GM13977 (cell line): ENCODE measurements at regions not wholly inside any gene's neighbourhood (a gene's known extent, or its start where the extent isn't known, plus 50 kb on each side); places are given as distances from the start of the nearest gene placed in this dataset.

Source experiments
- DNase-seq: peaks from one replicate; pipeline ENCODE4 v3.0.0; 2012; ENCODE audit warnings: low spot score
- in situ Hi-C: fragments of 300-500 bp; cut with MboI; formaldehyde crosslinking; loops from one replicate; pipeline ENCODE4 v1.12.0; 2022; ENCODE audit warnings: low sequenced_read_pairs, low pct_unique_long_range_greater_than_20kb, mixed read lengths, inconsistent platforms; ENCODE audit not compliant: unreplicated experiment
- TF ChIP-seq, protein P1 (sequence below): IDR thresholded peaks from 2 replicates; pipeline ENCODE4 v1.5.1; 2012; ENCODE audit warnings: mild to moderate bottlenecking, control low read depth; ENCODE audit not compliant: insufficient read depth; ENCODE audit errors: extremely low read depth, missing control alignments

DNA sequence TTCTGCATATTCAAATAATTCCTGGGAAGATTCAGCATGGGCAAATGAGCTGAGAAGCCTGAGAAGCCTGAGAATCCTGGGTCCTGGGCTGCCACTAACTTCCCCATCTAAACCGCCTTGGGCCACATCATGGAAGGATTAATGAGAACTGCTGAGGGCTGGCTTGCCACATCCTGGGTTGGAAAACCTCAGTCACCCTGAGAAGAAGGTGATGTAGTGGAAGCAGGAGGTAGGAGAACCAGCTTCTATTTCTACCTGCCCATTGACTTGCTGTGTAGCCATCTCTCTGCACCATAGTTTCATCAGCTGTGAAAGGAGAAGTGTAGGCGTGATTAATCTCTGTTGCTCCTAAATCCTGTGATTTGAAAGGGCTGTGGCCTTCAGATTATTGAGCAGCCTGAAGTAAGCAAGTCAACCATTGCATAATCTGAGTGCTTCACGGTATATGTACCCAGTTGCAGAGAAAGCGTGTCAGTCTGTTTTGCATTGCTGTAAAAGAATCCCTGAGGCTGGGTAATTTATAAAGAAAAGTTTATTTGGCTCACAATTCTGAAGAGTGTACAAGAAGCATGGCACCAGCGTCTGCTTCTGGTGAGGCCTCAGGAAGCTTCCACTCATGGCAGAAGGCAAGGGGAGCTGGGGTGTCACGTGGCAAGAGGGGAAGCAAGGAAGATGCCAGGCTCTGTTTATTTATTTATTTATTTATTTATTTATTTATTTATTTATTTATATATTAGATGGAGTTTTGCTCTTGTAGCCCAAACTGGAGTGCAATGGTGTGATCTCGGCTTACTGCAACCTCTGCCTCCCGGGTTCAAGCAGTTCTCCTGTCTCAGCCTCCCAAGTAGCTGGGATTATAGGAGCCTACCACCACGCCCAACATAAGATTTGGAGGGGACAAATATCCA, 140.9 kb upstream of the ATP6AP2 start:
- in situ Hi-C loops: no loop called here
- no peak for DNase-seq

GRCh38 chrX:40437348-40437747, 143.4 kb upstream of the ATP6AP2 start:
- DNase-seq: no peak
- TF ChIP-seq, protein P1, sequence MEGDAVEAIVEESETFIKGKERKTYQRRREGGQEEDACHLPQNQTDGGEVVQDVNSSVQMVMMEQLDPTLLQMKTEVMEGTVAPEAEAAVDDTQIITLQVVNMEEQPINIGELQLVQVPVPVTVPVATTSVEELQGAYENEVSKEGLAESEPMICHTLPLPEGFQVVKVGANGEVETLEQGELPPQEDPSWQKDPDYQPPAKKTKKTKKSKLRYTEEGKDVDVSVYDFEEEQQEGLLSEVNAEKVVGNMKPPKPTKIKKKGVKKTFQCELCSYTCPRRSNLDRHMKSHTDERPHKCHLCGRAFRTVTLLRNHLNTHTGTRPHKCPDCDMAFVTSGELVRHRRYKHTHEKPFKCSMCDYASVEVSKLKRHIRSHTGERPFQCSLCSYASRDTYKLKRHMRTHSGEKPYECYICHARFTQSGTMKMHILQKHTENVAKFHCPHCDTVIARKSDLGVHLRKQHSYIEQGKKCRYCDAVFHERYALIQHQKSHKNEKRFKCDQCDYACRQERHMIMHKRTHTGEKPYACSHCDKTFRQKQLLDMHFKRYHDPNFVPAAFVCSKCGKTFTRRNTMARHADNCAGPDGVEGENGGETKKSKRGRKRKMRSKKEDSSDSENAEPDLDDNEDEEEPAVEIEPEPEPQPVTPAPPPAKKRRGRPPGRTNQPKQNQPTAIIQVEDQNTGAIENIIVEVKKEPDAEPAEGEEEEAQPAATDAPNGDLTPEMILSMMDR: no peak
- in situ Hi-C loops: no loop called here

More for the DNA sequence above, 140.9 kb upstream of the ATP6AP2 start:
- TF ChIP-seq, protein P1: no peak

- in situ Hi-C loops: no loop called here
- TF ChIP-seq, protein P1: no peak
- DNase-seq: no peak
Observed at GRCh38 chrX:40434947-40435346, 145.8 kb upstream of the ATP6AP2 start.

DNA sequence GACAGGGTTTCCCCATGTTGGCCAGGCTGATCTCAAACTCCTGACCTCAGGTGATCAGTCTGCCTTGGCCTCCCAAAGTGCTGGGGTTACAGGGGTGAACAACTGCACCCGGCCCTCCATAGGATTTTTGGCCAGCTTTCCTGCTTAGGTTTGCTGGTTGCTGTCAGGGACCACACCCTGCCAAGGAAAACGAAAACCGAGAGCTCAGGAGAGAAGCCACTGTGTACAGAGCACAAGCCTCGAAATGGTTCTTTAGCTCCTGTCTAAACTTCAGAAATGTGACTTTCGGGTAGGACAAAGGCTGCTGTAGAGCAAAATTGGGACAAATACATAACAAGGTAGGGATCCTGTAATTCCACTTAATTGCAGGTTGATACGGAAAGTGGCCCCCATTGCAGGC, 146.3 kb upstream of the ATP6AP2 start:
- in situ Hi-C loops: no loop called here
- TF ChIP-seq, protein P1: no peak
- no peak for DNase-seq

DNA sequence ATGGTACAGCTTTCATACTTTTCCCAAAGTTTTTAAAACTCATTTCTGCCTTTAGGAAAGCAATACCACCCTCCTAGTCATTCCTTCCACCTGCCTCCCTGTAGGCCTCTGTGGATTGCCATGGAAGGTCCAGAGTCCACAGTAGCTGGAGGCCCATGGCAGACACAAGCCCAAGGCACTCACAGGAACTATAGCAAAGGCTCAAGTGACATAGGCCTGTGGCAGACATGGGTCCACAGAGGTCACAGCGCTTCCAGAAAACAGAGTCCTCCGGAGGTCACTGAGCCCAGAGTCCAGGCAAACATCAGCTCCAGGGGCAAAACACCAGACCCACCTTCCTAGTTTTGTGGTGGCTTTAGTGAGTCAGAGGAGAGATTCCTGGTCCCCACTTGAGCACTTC, 147.6 kb upstream of the ATP6AP2 start:
- TF ChIP-seq, protein P1: no peak
- in situ Hi-C loops: no loop called here
- DNase-seq: no peak

DNA sequence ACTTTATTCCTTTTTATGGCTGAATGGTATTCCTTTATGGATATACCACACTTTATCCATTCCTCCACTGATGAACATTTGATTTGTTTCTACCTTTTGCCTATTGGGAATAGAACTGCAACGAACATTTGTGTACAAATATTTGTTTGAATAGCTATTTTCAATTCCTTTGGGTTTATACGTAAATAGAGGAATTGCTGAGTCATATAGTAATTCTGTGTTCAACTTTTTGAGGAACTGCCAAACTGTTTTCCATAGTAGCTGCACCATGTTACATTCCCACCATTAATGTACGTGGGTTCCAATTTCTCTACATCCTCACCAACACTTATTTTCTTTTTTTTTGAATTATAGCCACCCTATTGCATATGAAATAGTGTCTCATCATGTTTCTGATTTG, 156.5 kb upstream of the ATP6AP2 start:
- in situ Hi-C loops: no loop called here
- TF ChIP-seq, protein P1: no peak
- DNase-seq: no peak
